K562 (cell line): ENCODE measurements at regions not wholly inside any gene's neighbourhood (a gene's known extent, or its start where the extent isn't known, plus 50 kb on each side); places are given as distances from the start of the nearest gene placed in this dataset.

Experiments used
- ATAC-seq: fragments of 200-7000 bp; cut with Tn5 transposase; 3 replicates; pipeline ENCODE4 v1.9.1; 2020; ENCODE audit warnings: moderate library complexity
- BruUV-seq: library from RNA; stranded (reverse); fragments of 400-500 nt; replicated peaks from 2 replicates; lab custom pipeline; 2021; lab: Mats Ljungman, UMichigan
- CTCF ChIA-PET: fragments of 300-600 bp; formaldehyde crosslinking; extraction: SDS; loops from one replicate; lab custom pipeline; 2021; ENCODE audit warnings: low intra/inter-chr PET ratio; lab: Yijun Ruan, JAX
- POLR2A ChIA-PET: fragments of 300-600, 350-650 bp; sonication (Branson Sonifier 250); formaldehyde crosslinking; extraction: SDS; loops from one replicate; lab custom pipeline; 2021; ENCODE audit warnings: antibody characterized with exemption, inconsistent platforms; lab: Yijun Ruan, JAX
- DNase-seq, 4 experiments: peaks; one replicate each; pipeline versions ENCODE4 v3.0.0 to v3.0.0-alpha.2; 2011 to 2018; ENCODE audit warnings: low spot score in 3 of 4, mixed read lengths in 3 of 4; ENCODE audit errors: extremely low read depth in 1 of 4
- FAIRE-seq: peaks from 2 replicates; lab custom pipeline; 2011; peaks lifted over from hg19 to GRCh38; lab: Jason Lieb, UNC
- H2AFZ ChIP-seq: 2 replicates; pipeline ENCODE4 v1.6.0; 2011; ENCODE audit warnings: low read depth, low read length, control low read depth, inconsistent platforms
- H3K27ac ChIP-seq: fragments of 200-600 bp; 3 replicates; pipeline ENCODE4 v1.8.0; 2011; ENCODE audit warnings: low read depth, mild to moderate bottlenecking, control low read depth, inconsistent platforms, low read length, moderate library complexity, mixed read lengths; ENCODE audit errors: extremely low read depth
- H3K27me3 ChIP-seq, 2 experiments: fragments of 300-600 bp in 1 of 2; 2 replicates in 1 of 2; 3 replicates in 1 of 2; pipeline versions ENCODE4 v1.6.0 to v1.8.0; 2011; ENCODE audit warnings: inconsistent platforms in 2 of 2, low read length in 2 of 2, mild to moderate bottlenecking in 1 of 2, mixed read lengths in 1 of 2, moderate library complexity in 1 of 2; ENCODE audit not compliant: control insufficient read depth in 2 of 2, insufficient read depth in 2 of 2
- H3K36me3 ChIP-seq: fragments of 300-600 bp; 3 replicates; pipeline ENCODE4 v1.8.0; 2011; ENCODE audit warnings: mild to moderate bottlenecking, low read length, inconsistent platforms; ENCODE audit not compliant: control insufficient read depth, insufficient read depth
- H3K4me1 ChIP-seq, 2 experiments: fragments of 200-600 bp in 1 of 2; replicated peaks in 1 of 2; 2 replicates in 1 of 2; 3 replicates in 1 of 2; pipeline versions ENCODE4 v1.5.1 to v1.8.0; 2011; ENCODE audit warnings: inconsistent platforms in 2 of 2, low read length in 2 of 2, mild to moderate bottlenecking in 1 of 2, mixed read lengths in 1 of 2, moderate library complexity in 1 of 2; ENCODE audit not compliant: control insufficient read depth in 2 of 2, insufficient read depth in 2 of 2
- H3K4me2 ChIP-seq: 2 replicates; pipeline ENCODE4 v1.6.1; 2011; ENCODE audit warnings: low read length, control low read depth, inconsistent platforms, mixed read lengths; ENCODE audit not compliant: insufficient read depth
- H3K4me3 ChIP-seq: fragments of 200-600 bp; sonication (generic), shearing (Covaris generic); 2 replicates; pipeline ENCODE4 v1.5.1; 2016; ENCODE audit warnings: control low read depth, inconsistent platforms
- H3K79me2 ChIP-seq: fragments of 200-600 bp; 3 replicates; pipeline ENCODE4 v1.8.0; 2011; ENCODE audit warnings: low read length, inconsistent platforms; ENCODE audit not compliant: control insufficient read depth, insufficient read depth
- H3K9ac ChIP-seq, 2 experiments: 2 replicates each; pipeline versions ENCODE4 v1.6.0 to v1.6.1; 2011; ENCODE audit warnings: low read depth in 2 of 2, low read length in 2 of 2, control low read depth in 1 of 2, inconsistent platforms in 1 of 2, mild to moderate bottlenecking in 1 of 2, mixed read lengths in 1 of 2; ENCODE audit not compliant: insufficient read depth in 1 of 2
- H3K9me1 ChIP-seq: one replicate; pipeline ENCODE4 v1.6.0; 2011; ENCODE audit warnings: inconsistent platforms, mild to moderate bottlenecking, low read length, moderate library complexity; ENCODE audit not compliant: control insufficient read depth, insufficient read depth
- H3K9me3 ChIP-seq: replicated peaks from 2 replicates; pipeline ENCODE4 v1.5.1; 2011; ENCODE audit warnings: low read depth, low read length, inconsistent platforms; ENCODE audit not compliant: control insufficient read depth, insufficient read depth
- H4K20me1 ChIP-seq: replicated peaks from 2 replicates; pipeline ENCODE4 v1.6.1; 2011; ENCODE audit warnings: low read length, inconsistent platforms, mixed read lengths; ENCODE audit not compliant: control insufficient read depth, insufficient read depth
- FOXJ3 ChIP-seq: sonication (generic); formaldehyde crosslinking; IDR thresholded peaks from 2 replicates; pipeline ENCODE4 v1.4.0; 2020; ENCODE audit warnings: mild to moderate bottlenecking, missing genetic modification reagents
- HMG20A ChIP-seq: fragments of 450-650 bp; formaldehyde crosslinking; conservative IDR thresholded peaks from 2 replicates; pipeline ENCODE4 v1.4.0; 2020; ENCODE audit warnings: mild to moderate bottlenecking, mixed read lengths
- IFI16 ChIP-seq: fragments of 250-450 bp; sonication (Bioruptor Pico); IDR thresholded peaks from 2 replicates; pipeline ENCODE4 v2.1.2; 2022; ENCODE audit warnings: mild to moderate bottlenecking, inconsistent platforms
- WGBS: fragments of 100-300 bp; shearing (Covaris generic); methylation state at CpG from one replicate; pipeline ENCODE4 v1.1.6; 2016; ENCODE audit warnings: low coverage, mixed read lengths; ENCODE audit not compliant: insufficient coverage; ENCODE audit errors: missing lambda C conversion rate; 5-methylcytosine and 5-hydroxymethylcytosine counted together
- in situ Hi-C: fragments of 300-500 bp; cut with MboI; formaldehyde crosslinking; loops from 4 replicates; pipeline ENCODE4 v1.15.0; 2018; ENCODE audit warnings: inconsistent platforms, mixed read lengths
- intact Hi-C: fragments of 100-400 bp; cut with micrococcal nuclease; formaldehyde crosslinking; loops from 2 replicates; pipeline ENCODE4 v1.14.2; 2022
- TF ChIP-seq, protein P1 (sequence below): sonication (generic); formaldehyde crosslinking; IDR thresholded peaks from 2 replicates; pipeline ENCODE4 v1.8.0; 2023; ENCODE audit warnings: mild to moderate bottlenecking, missing genetic modification reagents
- TF ChIP-seq, protein P2 (sequence below): fragments of 450-650 bp; IDR thresholded peaks from 2 replicates; pipeline ENCODE4 v1.6.1; 2018; ENCODE audit not compliant: partially characterized antibody
- TF ChIP-seq, protein P3 (sequence below): fragments of 150-350 bp; conservative IDR thresholded peaks from 2 replicates; pipeline ENCODE4 v1.6.1; 2014; ENCODE audit warnings: low read length

DNA sequence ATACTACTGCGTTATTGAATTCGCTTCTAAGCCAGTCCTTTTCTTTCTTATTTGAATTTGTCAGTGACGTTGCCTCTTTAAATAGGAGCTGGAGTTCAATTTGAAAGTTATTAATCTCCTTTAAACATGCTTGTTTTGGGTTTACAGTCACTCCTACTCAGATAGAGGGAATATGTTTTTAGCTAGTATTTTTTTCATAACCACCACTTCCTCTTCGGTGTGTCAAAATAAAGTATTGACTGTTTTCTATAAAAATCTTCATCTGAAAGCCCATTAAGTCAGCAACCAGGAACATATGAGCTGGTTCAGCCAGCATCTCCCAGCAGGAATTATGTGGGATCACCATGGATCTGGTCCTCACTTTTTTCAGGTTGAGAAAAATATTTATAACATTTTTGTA is 772.9 kb downstream of the DIPK2A start:
- no peak overlapping the region for H3K4me2 ChIP-seq
- 1% methylated on average over 4 of the region's 4 CpGs for WGBS
- ATAC-seq (no peak), DNase-seq (no peak), FAIRE-seq (no peak)
- intact Hi-C loops (no loop called here), in situ Hi-C loops (no loop called here)
- H3K4me1 ChIP-seq, result no peaks in the 10 kb centered on the region
- H3K79me2 ChIP-seq, result no peaks in the 10 kb centered on the region
- no peaks in the 10 kb centered on the region for H3K27me3 ChIP-seq
- H2AFZ ChIP-seq, result no peak overlapping the region
- no TSS peak for BruUV-seq
- TF ChIP-seq, protein P1, sequence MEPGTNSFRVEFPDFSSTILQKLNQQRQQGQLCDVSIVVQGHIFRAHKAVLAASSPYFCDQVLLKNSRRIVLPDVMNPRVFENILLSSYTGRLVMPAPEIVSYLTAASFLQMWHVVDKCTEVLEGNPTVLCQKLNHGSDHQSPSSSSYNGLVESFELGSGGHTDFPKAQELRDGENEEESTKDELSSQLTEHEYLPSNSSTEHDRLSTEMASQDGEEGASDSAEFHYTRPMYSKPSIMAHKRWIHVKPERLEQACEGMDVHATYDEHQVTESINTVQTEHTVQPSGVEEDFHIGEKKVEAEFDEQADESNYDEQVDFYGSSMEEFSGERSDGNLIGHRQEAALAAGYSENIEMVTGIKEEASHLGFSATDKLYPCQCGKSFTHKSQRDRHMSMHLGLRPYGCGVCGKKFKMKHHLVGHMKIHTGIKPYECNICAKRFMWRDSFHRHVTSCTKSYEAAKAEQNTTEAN (CRISPR knock-in tag), result no peak
- TF ChIP-seq IFI16 (CRISPR knock-in tag) (no peak), FOXJ3 (CRISPR knock-in tag) (no peak), HMG20A (CRISPR knock-in tag) (no peak)
- TF ChIP-seq, protein P2, sequence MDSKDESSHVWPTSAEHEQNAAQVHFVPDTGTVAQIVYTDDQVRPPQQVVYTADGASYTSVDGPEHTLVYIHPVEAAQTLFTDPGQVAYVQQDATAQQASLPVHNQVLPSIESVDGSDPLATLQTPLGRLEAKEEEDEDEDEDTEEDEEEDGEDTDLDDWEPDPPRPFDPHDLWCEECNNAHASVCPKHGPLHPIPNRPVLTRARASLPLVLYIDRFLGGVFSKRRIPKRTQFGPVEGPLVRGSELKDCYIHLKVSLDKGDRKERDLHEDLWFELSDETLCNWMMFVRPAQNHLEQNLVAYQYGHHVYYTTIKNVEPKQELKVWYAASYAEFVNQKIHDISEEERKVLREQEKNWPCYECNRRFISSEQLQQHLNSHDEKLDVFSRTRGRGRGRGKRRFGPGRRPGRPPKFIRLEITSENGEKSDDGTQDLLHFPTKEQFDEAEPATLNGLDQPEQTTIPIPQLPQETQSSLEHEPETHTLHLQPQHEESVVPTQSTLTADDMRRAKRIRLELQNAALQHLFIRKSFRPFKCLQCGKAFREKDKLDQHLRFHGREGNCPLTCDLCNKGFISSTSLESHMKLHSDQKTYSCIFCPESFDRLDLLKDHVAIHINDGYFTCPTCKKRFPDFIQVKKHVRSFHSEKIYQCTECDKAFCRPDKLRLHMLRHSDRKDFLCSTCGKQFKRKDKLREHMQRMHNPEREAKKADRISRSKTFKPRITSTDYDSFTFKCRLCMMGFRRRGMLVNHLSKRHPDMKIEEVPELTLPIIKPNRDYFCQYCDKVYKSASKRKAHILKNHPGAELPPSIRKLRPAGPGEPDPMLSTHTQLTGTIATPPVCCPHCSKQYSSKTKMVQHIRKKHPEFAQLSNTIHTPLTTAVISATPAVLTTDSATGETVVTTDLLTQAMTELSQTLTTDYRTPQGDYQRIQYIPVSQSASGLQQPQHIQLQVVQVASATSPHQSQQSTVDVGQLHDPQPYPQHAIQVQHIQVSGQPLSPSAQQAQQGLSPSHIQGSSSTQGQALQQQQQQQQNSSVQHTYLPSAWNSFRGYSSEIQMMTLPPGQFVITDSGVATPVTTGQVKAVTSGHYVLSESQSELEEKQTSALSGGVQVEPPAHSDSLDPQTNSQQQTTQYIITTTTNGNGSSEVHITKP, result no peak
- TF ChIP-seq, protein P3, sequence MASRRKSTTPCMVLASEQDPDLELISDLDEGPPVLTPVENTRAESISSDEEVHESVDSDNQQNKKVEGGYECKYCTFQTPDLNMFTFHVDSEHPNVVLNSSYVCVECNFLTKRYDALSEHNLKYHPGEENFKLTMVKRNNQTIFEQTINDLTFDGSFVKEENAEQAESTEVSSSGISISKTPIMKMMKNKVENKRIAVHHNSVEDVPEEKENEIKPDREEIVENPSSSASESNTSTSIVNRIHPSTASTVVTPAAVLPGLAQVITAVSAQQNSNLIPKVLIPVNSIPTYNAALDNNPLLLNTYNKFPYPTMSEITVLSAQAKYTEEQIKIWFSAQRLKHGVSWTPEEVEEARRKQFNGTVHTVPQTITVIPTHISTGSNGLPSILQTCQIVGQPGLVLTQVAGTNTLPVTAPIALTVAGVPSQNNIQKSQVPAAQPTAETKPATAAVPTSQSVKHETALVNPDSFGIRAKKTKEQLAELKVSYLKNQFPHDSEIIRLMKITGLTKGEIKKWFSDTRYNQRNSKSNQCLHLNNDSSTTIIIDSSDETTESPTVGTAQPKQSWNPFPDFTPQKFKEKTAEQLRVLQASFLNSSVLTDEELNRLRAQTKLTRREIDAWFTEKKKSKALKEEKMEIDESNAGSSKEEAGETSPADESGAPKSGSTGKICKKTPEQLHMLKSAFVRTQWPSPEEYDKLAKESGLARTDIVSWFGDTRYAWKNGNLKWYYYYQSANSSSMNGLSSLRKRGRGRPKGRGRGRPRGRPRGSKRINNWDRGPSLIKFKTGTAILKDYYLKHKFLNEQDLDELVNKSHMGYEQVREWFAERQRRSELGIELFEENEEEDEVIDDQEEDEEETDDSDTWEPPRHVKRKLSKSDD, result no peak
- H3K36me3 ChIP-seq, result no peaks in the 10 kb centered on the region
- H3K4me3 ChIP-seq, result no peak overlapping the region
- H3K9ac ChIP-seq, result no peak overlapping the region
- H3K9me1 ChIP-seq, result no peaks in the 10 kb centered on the region
- H3K9me3 ChIP-seq, result no peaks in the 10 kb centered on the region
- no peak overlapping the region for H3K27ac ChIP-seq
- CTCF ChIA-PET, result no interaction called here
- POLR2A ChIA-PET, result no interaction called here
- no peaks in the 10 kb centered on the region for H4K20me1 ChIP-seq
